Stimulated activated CD4-positive, alpha-beta T cell treated with anti-CD3 and anti-CD28 coated beads, Interleukin-1b, Interleukin-23, amount 100 ng/mL, for 24 hours (primary cell): ENCODE measurements at regions not wholly inside any gene's neighbourhood (a gene's known extent, or its start where the extent isn't known, plus 50 kb on each side); places are given as distances from the start of the nearest gene placed in this dataset.
"Not testable (repeated sequence)": the region's sequence is repeated elsewhere in the genome, so short reads cannot be mapped to it uniquely, and the experiment has no call there.

Source experiments
- DNase-seq, 4 experiments: peaks; one replicate each; pipeline ENCODE4 v3.0.0-alpha.2; 2020; ENCODE audit warnings: low read depth in 4 of 4, low spot score in 1 of 4

DNA sequence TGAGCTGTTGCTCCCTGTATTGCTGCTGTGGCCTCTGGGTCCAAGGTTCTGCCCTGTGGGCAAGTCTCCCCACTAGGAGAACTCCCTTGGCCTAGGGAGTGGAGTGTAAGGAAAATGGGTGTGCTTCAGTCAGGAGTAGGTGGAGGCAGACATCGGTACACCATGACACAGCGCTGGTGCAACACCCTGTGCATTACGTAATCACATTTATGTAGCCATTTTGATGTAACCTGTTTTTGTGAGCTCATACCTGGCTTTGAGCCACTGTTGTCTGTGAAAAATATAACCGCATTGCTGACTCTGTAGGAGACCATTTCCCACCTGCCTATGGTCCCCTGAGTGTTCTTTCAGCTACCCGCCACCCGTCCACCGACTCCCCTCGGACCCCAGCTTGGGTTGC, 700.5 kb upstream of the AGA start:
- no peak for DNase-seq

- DNase-seq: no peak
Observed at GRCh38 chr4:178148106-178148505, 705.9 kb upstream of the AGA start.

- no peak for DNase-seq
Observed at GRCh38 chr4:178165251-178165950, 723.2 kb upstream of the AGA start.

GRCh38 chr4:178165951-178166308, 723.7 kb upstream of the AGA start:
- no peak for DNase-seq

DNA sequence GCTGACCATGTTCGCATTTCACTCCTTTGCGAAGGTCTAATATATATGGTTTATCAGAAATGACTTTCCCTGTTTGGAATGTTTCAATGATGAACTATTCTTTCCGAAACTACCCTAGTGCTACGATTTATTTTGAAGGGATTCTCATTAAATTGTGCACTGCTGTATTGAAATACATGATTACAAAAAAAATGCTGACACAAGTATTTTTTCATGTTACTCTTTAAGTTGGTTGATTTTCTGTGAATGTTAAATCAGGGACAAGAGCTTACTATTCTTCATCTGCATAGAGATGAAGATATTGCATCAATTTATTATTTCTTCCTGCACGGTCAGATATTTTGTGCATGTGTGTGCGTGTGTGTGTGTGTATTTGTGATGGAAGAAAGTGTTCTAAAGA, 731.5 kb upstream of the AGA start:
- DNase-seq: no peak

DNA sequence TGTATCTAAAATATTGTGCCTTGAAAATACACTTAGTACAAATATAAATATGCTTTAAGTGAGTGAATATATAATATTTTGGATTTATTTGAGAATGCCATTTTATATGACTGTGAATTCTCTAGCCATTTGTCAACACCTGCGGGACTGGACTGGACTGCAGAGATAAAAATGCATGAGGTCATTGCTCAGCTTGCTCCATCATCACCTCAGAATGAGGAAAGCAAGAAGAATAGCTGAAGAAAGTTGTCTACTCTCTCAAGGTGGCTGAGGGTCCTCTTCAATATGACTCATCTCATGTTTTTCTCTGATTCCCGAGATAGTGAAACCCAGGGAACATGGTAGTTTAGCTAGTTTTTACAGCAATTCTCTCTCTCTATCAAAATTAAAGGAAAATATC, 732.5 kb upstream of the AGA start:
- no peak for DNase-seq

- DNase-seq: no peak
Observed at GRCh38 chr4:178185517-178185916, 743.3 kb upstream of the AGA start.

DNA sequence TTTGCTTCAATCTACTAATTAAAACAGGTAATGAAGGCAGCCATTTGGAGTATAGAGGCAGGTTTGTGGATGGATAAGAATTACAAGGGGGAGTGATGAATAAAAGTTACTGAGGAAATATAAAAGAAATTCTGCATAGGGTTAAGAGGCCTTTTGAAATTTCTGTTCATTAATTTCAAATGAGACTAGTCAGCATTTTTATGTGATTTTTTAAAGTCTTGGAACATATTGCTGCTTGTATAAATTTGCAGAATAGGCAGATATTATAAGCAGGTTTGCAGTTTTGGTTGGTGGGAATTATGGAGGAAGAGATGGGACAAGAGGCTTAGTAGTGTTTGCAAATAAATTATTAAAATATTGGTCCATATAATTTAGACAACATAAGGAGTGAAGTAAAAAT, 750.4 kb upstream of the AGA start:
- no peak for DNase-seq

- DNase-seq: no peak
Observed at GRCh38 chr4:178196751-178197374, 754.6 kb upstream of the AGA start.

- DNase-seq: no peak
Observed at GRCh38 chr4:178198691-178199090, 756.5 kb upstream of the AGA start.

DNA sequence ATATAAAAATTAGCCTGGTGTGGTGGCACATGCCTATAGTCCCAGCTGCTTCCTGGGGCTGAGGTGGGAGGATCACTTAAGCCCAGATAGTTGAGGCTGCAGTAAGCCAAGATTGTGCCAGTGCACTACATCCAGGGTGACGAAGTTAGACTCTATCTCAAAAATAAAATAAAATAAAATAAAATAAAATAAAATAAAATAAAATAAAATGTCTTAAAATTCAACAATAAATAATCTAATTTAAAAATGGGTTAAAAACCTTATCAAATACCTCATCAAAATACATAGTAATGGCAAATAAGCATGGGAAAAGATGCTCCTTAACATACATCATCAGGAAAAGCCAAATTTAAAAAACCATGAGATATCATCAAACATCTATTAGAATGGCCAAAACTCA, 760.2 kb upstream of the AGA start:
- no peak for DNase-seq

DNA sequence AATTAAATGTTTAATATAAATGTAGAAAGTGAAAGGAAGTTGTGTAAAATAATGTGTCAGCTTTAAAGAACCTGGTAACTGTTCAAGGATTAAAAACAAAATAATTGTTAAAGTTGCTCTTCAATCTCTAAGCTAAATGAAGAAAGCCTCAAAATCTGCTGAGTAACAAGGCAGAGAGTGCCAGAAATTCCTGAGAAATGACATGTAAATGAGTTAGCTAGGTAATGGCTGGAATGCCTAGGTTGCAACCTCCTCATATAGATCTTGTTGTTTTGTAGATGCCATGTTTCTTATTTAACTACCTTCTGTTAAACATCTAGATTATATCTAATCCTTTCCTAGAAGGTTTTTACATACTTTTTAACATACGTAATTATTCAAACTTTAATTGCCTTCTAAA, 763.6 kb upstream of the AGA start:
- DNase-seq: no peak

- DNase-seq: no peak
Observed at GRCh38 chr4:178215309-178215708, 773.1 kb upstream of the AGA start.

DNA sequence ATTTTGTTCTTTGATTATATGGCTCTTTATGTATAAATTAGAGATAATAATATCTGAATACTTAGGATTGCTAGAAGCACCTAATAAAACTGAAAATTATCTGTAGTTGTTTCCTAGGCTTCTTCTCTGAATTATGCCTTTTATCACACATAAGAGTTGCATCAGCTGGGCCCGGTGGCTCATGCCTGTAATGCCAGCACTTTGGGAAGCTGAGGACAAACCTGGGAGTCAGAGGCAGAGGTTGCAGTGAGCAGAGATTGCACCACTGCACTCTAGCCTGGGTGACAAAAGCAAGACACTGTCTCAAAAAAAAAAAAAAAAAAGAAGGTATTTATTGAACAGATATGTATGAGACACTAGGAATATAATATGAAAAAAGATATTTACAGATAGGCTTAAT, 773.5 kb upstream of the AGA start:
- no peak for DNase-seq

- not testable (repeated sequence) for DNase-seq
Observed at GRCh38 chr4:178226421-178226820, 784.2 kb upstream of the AGA start.

GRCh38 chr4:178233906-178234305, 791.7 kb upstream of the AGA start:
- no peak for DNase-seq

GRCh38 chr4:178240891-178241290, 798.7 kb upstream of the AGA start:
- DNase-seq: no peak

GRCh38 chr4:178241601-178242118, 799.4 kb upstream of the AGA start:
- no peak for DNase-seq

- no peak for DNase-seq
Observed at GRCh38 chr4:178242655-178243054, 800.4 kb upstream of the AGA start.

- no peak for DNase-seq
Observed at GRCh38 chr4:178244785-178245184, 802.5 kb upstream of the AGA start.

- no peak for DNase-seq
Observed at GRCh38 chr4:178255172-178255571, 812.9 kb upstream of the AGA start.

- no peak for DNase-seq
Observed at GRCh38 chr4:178258603-178259002, 816.4 kb upstream of the AGA start.

- DNase-seq: no peak
Observed at GRCh38 chr4:178259566-178259965, 817.3 kb upstream of the AGA start.
